Retinal pigment epithelial cell (primary cell): ENCODE measurements at regions not wholly inside any gene's neighbourhood (a gene's known extent, or its start where the extent isn't known, plus 50 kb on each side); places are given as distances from the start of the nearest gene placed in this dataset.
"Not testable (repeated sequence)": the region's sequence is repeated elsewhere in the genome, so short reads cannot be mapped to it uniquely, and the experiment has no call there.

Experiments
- DNase-seq: peaks from one replicate; pipeline ENCODE4 v3.0.0-alpha.2; 2010; ENCODE audit warnings: low read depth
- H3K4me3 ChIP-seq: 2 replicates; pipeline ENCODE4 v1.5.1; 2011; ENCODE audit warnings: mild to moderate bottlenecking, low read length, control low read depth, moderate library complexity

GRCh38 chr15:32536507-32537172 is 56.6 kb upstream of the GOLGA8N start:
- peak overlapping the region; percentile 40 for H3K4me3 ChIP-seq

GRCh38 chr15:32536057-32536493 is 57.2 kb upstream of the GOLGA8N start:
- not testable (repeated sequence) for H3K4me3 ChIP-seq, DNase-seq

More at GRCh38 chr15:32536507-32537172, 56.6 kb upstream of the GOLGA8N start:
- not testable (repeated sequence) for DNase-seq

GRCh38 chr15:32535150-32535898 is 57.9 kb upstream of the GOLGA8N start:
- not testable (repeated sequence) for H3K4me3 ChIP-seq, DNase-seq

GRCh38 chr15:32522900-32523299 is 67.5 kb upstream of the GOLGA8O start:
- H3K4me3 ChIP-seq, DNase-seq: not testable (repeated sequence)

- H3K4me3 ChIP-seq, DNase-seq: not testable (repeated sequence)
Measured at GRCh38 chr15:32522421-32522820, 67.0 kb upstream of the GOLGA8O start.

GRCh38 chr15:32518976-32519375 is 63.5 kb upstream of the GOLGA8O start:
- DNase-seq, H3K4me3 ChIP-seq: not testable (repeated sequence)

- not testable (repeated sequence) for DNase-seq, H3K4me3 ChIP-seq
Measured at GRCh38 chr15:32518013-32518412, 62.6 kb upstream of the GOLGA8O start.

GRCh38 chr15:32516954-32517353 is 61.5 kb upstream of the GOLGA8O start:
- not testable (repeated sequence) for DNase-seq, H3K4me3 ChIP-seq

GRCh38 chr15:32513378-32513777 is 57.9 kb upstream of the GOLGA8O start:
- not testable (repeated sequence) for DNase-seq, H3K4me3 ChIP-seq

GRCh38 chr15:32510027-32510426 is 54.6 kb upstream of the GOLGA8O start:
- not testable (repeated sequence) for H3K4me3 ChIP-seq, DNase-seq

- not testable (repeated sequence) for DNase-seq, H3K4me3 ChIP-seq
Measured at GRCh38 chr15:32508081-32508480, 52.6 kb upstream of the GOLGA8O start.

GRCh38 chr15:32506787-32507186 is 51.4 kb upstream of the GOLGA8O start:
- not testable (repeated sequence) for DNase-seq, H3K4me3 ChIP-seq

- not testable (repeated sequence) for H3K4me3 ChIP-seq, DNase-seq
Measured at GRCh38 chr15:32505633-32506032, 50.2 kb upstream of the GOLGA8O start.
